Skeletal muscle tissue (tissue), 3 donors: ENCODE measurements at regions not wholly inside any gene's neighbourhood (a gene's known extent, or its start where the extent isn't known, plus 50 kb on each side); places are given as distances from the start of the nearest gene placed in this dataset.

Source experiments
- H3K27ac ChIP-seq: one replicate; pipeline ENCODE4 v1.7.0; 2013; ENCODE audit warnings: mild to moderate bottlenecking, low read depth, low read length, inconsistent platforms
- H3K27me3 ChIP-seq, 3 donors: one replicate each; pipeline ENCODE4 v1.7.0; 2013; ENCODE audit warnings: low read length in 3 of 3; ENCODE audit not compliant: control insufficient read depth in 3 of 3, insufficient read depth in 3 of 3
- H3K36me3 ChIP-seq, 3 donors: one replicate each; pipeline ENCODE4 v1.7.0; 2013; ENCODE audit warnings: low read length in 3 of 3; ENCODE audit not compliant: control insufficient read depth in 3 of 3, insufficient read depth in 3 of 3
- H3K4me1 ChIP-seq, 3 donors: one replicate each; pipeline ENCODE4 v1.7.0; 2013; ENCODE audit warnings: low read length in 3 of 3, mild to moderate bottlenecking in 3 of 3; ENCODE audit not compliant: control insufficient read depth in 3 of 3, insufficient read depth in 3 of 3
- H3K4me3 ChIP-seq, 3 donors: one replicate each; pipeline ENCODE4 v1.7.0; 2013; ENCODE audit warnings: low read length in 3 of 3
- H3K9ac ChIP-seq, 3 donors: one replicate each; pipeline ENCODE4 v1.7.0; 2013; ENCODE audit warnings: low read length in 3 of 3, mild to moderate bottlenecking in 3 of 3, moderate library complexity in 2 of 3, low read depth in 1 of 3
- H3K9me3 ChIP-seq, 3 donors: one replicate each; pipeline ENCODE4 v1.7.0; 2013; ENCODE audit warnings: low read length in 3 of 3; ENCODE audit not compliant: control insufficient read depth in 3 of 3
- donor health status: Osteomylitis.

GRCh38 chr3:21801631-21802030, 50.6 kb upstream of the ZNF385D start:
- Histone ChIP-seq H3K4me3 (no peak overlapping the region), H3K9me3 (no peaks in the 10 kb centered on the region), H3K27me3 (no peaks in the 10 kb centered on the region), H3K36me3 (no peaks in the 10 kb centered on the region), H3K27ac (no peak overlapping the region), H3K4me1 (no peaks in the 10 kb centered on the region), H3K9ac (no peak overlapping the region)

GRCh38 chr3:21803604-21804003, 52.6 kb upstream of the ZNF385D start:
- Histone ChIP-seq H3K9ac (no peak overlapping the region), H3K4me3 (no peak overlapping the region), H3K27me3 (no peaks in the 10 kb centered on the region), H3K36me3 (no peaks in the 10 kb centered on the region), H3K4me1 (no peaks in the 10 kb centered on the region), H3K9me3 (no peaks in the 10 kb centered on the region), H3K27ac (no peak overlapping the region)

GRCh38 chr3:21804330-21804729, 53.3 kb upstream of the ZNF385D start:
- H3K27ac ChIP-seq = no peak overlapping the region
- no peaks in the 10 kb centered on the region for H3K27me3 ChIP-seq
- no peak overlapping the region for H3K4me3 ChIP-seq
- no peaks in the 10 kb centered on the region for H3K36me3 ChIP-seq
- no peak overlapping the region for H3K9ac ChIP-seq
- H3K9me3 ChIP-seq = no peaks in the 10 kb centered on the region
- no peaks in the 10 kb centered on the region for H3K4me1 ChIP-seq

- no peak overlapping the region for H3K27ac ChIP-seq
- H3K36me3 ChIP-seq = no peaks in the 10 kb centered on the region
- H3K9ac ChIP-seq = no peak overlapping the region
- H3K4me1 ChIP-seq = no peaks in the 10 kb centered on the region
- no peaks in the 10 kb centered on the region for H3K9me3 ChIP-seq
- no peaks in the 10 kb centered on the region for H3K27me3 ChIP-seq
- no peak overlapping the region for H3K4me3 ChIP-seq
Observed at GRCh38 chr3:21806733-21807132, 55.7 kb upstream of the ZNF385D start.

GRCh38 chr3:21825684-21826083, 74.7 kb upstream of the ZNF385D start:
- H3K4me1 ChIP-seq = no peaks in the 10 kb centered on the region
- no peak overlapping the region for H3K27ac ChIP-seq
- H3K27me3 ChIP-seq = no peaks in the 10 kb centered on the region
- H3K9ac ChIP-seq = no peak overlapping the region
- H3K9me3 ChIP-seq = no peaks in the 10 kb centered on the region
- H3K4me3 ChIP-seq = no peak overlapping the region
- H3K36me3 ChIP-seq = no peaks in the 10 kb centered on the region

- no peaks in the 10 kb centered on the region for H3K4me1 ChIP-seq
- no peak overlapping the region for H3K9ac ChIP-seq
- H3K4me3 ChIP-seq = no peak overlapping the region
- no peak overlapping the region for H3K27ac ChIP-seq
- no peaks in the 10 kb centered on the region for H3K27me3 ChIP-seq
- H3K9me3 ChIP-seq = no peaks in the 10 kb centered on the region
- H3K36me3 ChIP-seq = no peaks in the 10 kb centered on the region
Observed at GRCh38 chr3:21826416-21826815, 75.4 kb upstream of the ZNF385D start.

- H3K9me3 ChIP-seq = no peaks in the 10 kb centered on the region
- no peaks in the 10 kb centered on the region for H3K36me3 ChIP-seq
- H3K4me1 ChIP-seq = no peaks in the 10 kb centered on the region
- no peak overlapping the region for H3K27ac ChIP-seq
- H3K27me3 ChIP-seq = no peaks in the 10 kb centered on the region
- no peak overlapping the region for H3K4me3 ChIP-seq
- H3K9ac ChIP-seq = no peak overlapping the region
Observed at GRCh38 chr3:21830541-21830940, 79.5 kb upstream of the ZNF385D start.

- no peaks in the 10 kb centered on the region for H3K4me1 ChIP-seq
- no peaks in the 10 kb centered on the region for H3K27me3 ChIP-seq
- H3K36me3 ChIP-seq = no peaks in the 10 kb centered on the region
- H3K9me3 ChIP-seq = no peaks in the 10 kb centered on the region
- H3K9ac ChIP-seq = no peak overlapping the region
- H3K4me3 ChIP-seq = no peak overlapping the region
- no peak overlapping the region for H3K27ac ChIP-seq
Observed at GRCh38 chr3:21835264-21835663, 84.3 kb upstream of the ZNF385D start.

- H3K9ac ChIP-seq = no peak overlapping the region
- no peaks in the 10 kb centered on the region for H3K4me1 ChIP-seq
- H3K27ac ChIP-seq = no peak overlapping the region
- no peak overlapping the region for H3K4me3 ChIP-seq
- H3K9me3 ChIP-seq = no peaks in the 10 kb centered on the region
- no peaks in the 10 kb centered on the region for H3K36me3 ChIP-seq
- no peaks in the 10 kb centered on the region for H3K27me3 ChIP-seq
Observed at GRCh38 chr3:21836227-21836626, 85.2 kb upstream of the ZNF385D start.

- H3K27ac ChIP-seq = peak overlapping the region; percentile 63
- H3K9me3 ChIP-seq = no peaks in the 10 kb centered on the region
- no peaks in the 10 kb centered on the region for H3K27me3 ChIP-seq
- H3K36me3 ChIP-seq = no peaks in the 10 kb centered on the region
- no peak overlapping the region for H3K9ac ChIP-seq
- no peaks in the 10 kb centered on the region for H3K4me1 ChIP-seq
- H3K4me3 ChIP-seq = no peak overlapping the region
Observed at GRCh38 chr3:21839176-21839575, 88.2 kb upstream of the ZNF385D start.

- no peak overlapping the region for H3K9ac ChIP-seq
- H3K4me3 ChIP-seq = no peak overlapping the region
- no peaks in the 10 kb centered on the region for H3K4me1 ChIP-seq
- no peaks in the 10 kb centered on the region for H3K27me3 ChIP-seq
- no peaks in the 10 kb centered on the region for H3K9me3 ChIP-seq
- peak overlapping the region; percentile 63 for H3K27ac ChIP-seq
- H3K36me3 ChIP-seq = no peaks in the 10 kb centered on the region
Observed at GRCh38 chr3:21839592-21839991, 88.6 kb upstream of the ZNF385D start.
